ENCODE measurements at regions not wholly inside any gene's neighbourhood (a gene's known extent, or its start where the extent isn't known, plus 50 kb on each side); places are given as distances from the start of the nearest gene placed in this dataset.
A peak's percentile ranks its signal among the peaks of the same experiment; 100 is the strongest.

DNA sequence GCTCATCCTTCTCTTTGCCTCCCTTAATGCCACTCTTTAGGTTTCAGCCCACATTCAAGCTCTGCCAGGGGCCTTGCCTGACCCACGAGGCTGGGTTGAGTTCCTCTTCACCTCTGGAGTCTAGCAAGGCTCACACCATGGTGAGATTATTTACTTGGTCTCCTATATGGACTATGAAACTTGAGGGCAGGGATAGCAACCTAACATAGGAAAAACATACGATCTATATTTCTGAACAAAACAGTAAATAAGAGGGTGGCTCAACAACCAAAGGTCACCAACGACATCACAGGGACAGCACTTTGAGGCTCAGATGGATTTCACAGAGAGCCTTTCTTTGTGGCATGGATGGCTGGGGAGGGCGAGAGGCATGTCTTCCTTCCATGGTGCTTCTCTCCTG is 197.0 kb downstream of the MAF start (continued):
- TF ChIP-seq, protein P1, sequence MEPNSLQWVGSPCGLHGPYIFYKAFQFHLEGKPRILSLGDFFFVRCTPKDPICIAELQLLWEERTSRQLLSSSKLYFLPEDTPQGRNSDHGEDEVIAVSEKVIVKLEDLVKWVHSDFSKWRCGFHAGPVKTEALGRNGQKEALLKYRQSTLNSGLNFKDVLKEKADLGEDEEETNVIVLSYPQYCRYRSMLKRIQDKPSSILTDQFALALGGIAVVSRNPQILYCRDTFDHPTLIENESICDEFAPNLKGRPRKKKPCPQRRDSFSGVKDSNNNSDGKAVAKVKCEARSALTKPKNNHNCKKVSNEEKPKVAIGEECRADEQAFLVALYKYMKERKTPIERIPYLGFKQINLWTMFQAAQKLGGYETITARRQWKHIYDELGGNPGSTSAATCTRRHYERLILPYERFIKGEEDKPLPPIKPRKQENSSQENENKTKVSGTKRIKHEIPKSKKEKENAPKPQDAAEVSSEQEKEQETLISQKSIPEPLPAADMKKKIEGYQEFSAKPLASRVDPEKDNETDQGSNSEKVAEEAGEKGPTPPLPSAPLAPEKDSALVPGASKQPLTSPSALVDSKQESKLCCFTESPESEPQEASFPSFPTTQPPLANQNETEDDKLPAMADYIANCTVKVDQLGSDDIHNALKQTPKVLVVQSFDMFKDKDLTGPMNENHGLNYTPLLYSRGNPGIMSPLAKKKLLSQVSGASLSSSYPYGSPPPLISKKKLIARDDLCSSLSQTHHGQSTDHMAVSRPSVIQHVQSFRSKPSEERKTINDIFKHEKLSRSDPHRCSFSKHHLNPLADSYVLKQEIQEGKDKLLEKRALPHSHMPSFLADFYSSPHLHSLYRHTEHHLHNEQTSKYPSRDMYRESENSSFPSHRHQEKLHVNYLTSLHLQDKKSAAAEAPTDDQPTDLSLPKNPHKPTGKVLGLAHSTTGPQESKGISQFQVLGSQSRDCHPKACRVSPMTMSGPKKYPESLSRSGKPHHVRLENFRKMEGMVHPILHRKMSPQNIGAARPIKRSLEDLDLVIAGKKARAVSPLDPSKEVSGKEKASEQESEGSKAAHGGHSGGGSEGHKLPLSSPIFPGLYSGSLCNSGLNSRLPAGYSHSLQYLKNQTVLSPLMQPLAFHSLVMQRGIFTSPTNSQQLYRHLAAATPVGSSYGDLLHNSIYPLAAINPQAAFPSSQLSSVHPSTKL (CRISPR knock-in tag; IDR thresholded peaks at IDR 0.05) = no peak
- TF ChIP-seq FOXA1 (IDR thresholded peaks at IDR 0.05) (no peak), FOXA1 (CRISPR knock-in tag; IDR thresholded peaks at IDR 0.05) (no peak), ZNF34 (CRISPR knock-in tag; IDR thresholded peaks at IDR 0.05; ENCODE audit: borderline replicate concordance) (no peak), MIER2 (CRISPR knock-in tag; IDR thresholded peaks at IDR 0.05) (no peak), HDAC2 (CRISPR knock-in tag; IDR thresholded peaks at IDR 0.05) (no peak), CBX5 (CRISPR knock-in tag; IDR thresholded peaks at IDR 0.05; ENCODE audit: borderline replicate concordance) (no peak), ZNF598 (CRISPR knock-in tag; IDR thresholded peaks at IDR 0.05; ENCODE audit: borderline replicate concordance) (no peak), KDM6A (CRISPR knock-in tag; IDR thresholded peaks at IDR 0.05; ENCODE audit: low read depth) (no peak), FOXP1 (IDR thresholded peaks at IDR 0.05) (no peak), FOXP1 (CRISPR knock-in tag; IDR thresholded peaks at IDR 0.05) (peak; percentile 46; the same call in 1 of the 2 replicates), SALL1 (CRISPR knock-in tag; IDR thresholded peaks at IDR 0.05) (peak; percentile 27; the same call in 1 of the 2 replicates), HNF4A (CRISPR knock-in tag; IDR thresholded peaks at IDR 0.05) (peak; percentile 58)
- TF ChIP-seq, protein P2, sequence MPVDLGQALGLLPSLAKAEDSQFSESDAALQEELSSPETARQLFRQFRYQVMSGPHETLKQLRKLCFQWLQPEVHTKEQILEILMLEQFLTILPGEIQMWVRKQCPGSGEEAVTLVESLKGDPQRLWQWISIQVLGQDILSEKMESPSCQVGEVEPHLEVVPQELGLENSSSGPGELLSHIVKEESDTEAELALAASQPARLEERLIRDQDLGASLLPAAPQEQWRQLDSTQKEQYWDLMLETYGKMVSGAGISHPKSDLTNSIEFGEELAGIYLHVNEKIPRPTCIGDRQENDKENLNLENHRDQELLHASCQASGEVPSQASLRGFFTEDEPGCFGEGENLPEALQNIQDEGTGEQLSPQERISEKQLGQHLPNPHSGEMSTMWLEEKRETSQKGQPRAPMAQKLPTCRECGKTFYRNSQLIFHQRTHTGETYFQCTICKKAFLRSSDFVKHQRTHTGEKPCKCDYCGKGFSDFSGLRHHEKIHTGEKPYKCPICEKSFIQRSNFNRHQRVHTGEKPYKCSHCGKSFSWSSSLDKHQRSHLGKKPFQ (CRISPR knock-in tag; IDR thresholded peaks at IDR 0.05; ENCODE audit: insufficient replicate concordance) = peak; percentile 43
- TF ChIP-seq, protein P3, sequence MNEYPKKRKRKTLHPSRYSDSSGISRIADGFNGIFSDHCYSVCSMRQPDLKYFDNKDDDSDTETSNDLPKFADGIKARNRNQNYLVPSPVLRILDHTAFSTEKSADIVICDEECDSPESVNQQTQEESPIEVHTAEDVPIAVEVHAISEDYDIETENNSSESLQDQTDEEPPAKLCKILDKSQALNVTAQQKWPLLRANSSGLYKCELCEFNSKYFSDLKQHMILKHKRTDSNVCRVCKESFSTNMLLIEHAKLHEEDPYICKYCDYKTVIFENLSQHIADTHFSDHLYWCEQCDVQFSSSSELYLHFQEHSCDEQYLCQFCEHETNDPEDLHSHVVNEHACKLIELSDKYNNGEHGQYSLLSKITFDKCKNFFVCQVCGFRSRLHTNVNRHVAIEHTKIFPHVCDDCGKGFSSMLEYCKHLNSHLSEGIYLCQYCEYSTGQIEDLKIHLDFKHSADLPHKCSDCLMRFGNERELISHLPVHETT (CRISPR knock-in tag; conservative IDR thresholded peaks at IDR 0.05) = no peak
